ENCODE measurements at regions not wholly inside any gene's neighbourhood (a gene's known extent, or its start where the extent isn't known, plus 50 kb on each side); places are given as distances from the start of the nearest gene placed in this dataset.

DNA sequence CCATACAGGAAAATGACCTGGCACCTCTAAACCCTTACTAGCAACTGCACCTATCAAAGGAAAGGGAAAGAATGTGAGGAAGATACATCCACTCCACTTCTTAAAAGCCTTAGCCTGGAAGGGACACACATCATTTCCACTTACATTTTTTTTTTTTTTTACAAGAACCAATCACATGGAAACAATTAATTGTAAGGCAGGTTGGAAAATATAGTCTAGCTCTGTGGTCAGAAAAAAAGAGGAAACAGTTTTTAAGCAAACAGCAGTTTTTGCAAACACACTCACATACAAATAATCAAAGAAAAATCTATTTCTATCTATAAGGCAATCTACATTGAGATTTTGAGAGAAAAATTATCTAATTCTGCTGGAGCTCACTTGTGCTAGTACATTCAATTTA lies 98.9 kb upstream of the SPRED1 start:
- no peak for DNase-seq (ENCODE audit: low spot score)
- H3K9me3 ChIP-seq = no peaks in the 10 kb centered on the region
- H3K36me3 ChIP-seq = no peaks in the 10 kb centered on the region
- TF ChIP-seq, protein P1, sequence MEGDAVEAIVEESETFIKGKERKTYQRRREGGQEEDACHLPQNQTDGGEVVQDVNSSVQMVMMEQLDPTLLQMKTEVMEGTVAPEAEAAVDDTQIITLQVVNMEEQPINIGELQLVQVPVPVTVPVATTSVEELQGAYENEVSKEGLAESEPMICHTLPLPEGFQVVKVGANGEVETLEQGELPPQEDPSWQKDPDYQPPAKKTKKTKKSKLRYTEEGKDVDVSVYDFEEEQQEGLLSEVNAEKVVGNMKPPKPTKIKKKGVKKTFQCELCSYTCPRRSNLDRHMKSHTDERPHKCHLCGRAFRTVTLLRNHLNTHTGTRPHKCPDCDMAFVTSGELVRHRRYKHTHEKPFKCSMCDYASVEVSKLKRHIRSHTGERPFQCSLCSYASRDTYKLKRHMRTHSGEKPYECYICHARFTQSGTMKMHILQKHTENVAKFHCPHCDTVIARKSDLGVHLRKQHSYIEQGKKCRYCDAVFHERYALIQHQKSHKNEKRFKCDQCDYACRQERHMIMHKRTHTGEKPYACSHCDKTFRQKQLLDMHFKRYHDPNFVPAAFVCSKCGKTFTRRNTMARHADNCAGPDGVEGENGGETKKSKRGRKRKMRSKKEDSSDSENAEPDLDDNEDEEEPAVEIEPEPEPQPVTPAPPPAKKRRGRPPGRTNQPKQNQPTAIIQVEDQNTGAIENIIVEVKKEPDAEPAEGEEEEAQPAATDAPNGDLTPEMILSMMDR (IDR thresholded peaks at IDR 0.05) = no peak
- no peak for TF ChIP-seq POLR2A (IDR thresholded peaks at IDR 0.05)
- TF ChIP-seq POLR2AphosphoS5 (IDR thresholded peaks at IDR 0.05) = no peak
- no peaks in the 10 kb centered on the region for H3K27me3 ChIP-seq (replicated peaks; ENCODE audit: insufficient read depth)
- no peaks in the 10 kb centered on the region for H3K4me1 ChIP-seq (replicated peaks)
- intact Hi-C loops (cut with DNase I) = no loop called here
- no peak overlapping the region for H3K4me3 ChIP-seq
- H3K27ac ChIP-seq = no peak overlapping the region

DNA sequence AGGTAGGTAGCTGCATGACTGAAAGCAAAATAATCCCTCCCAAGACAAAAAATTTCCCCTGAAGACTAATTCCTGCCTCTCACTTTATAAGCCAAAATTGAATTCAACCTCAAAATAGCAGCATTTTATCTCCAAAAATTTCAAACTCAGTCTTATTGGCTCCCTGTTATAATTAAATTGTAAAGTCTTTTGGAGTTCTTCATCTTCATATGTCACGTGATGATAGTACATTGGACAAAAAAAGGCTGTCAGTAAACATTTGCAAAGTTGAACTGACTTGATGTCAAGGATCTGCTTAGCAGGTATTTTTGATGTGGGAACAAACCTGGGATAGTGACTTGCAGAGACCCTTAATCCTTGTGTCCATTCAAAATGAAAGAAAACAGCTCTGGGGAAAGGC lies 98.4 kb upstream of the SPRED1 start:
- 66% methylated on average over 1 of the region's 1 CpG for WGBS
- H3K27me3 ChIP-seq (replicated peaks; ENCODE audit: insufficient read depth) = no peaks in the 10 kb centered on the region

DNA sequence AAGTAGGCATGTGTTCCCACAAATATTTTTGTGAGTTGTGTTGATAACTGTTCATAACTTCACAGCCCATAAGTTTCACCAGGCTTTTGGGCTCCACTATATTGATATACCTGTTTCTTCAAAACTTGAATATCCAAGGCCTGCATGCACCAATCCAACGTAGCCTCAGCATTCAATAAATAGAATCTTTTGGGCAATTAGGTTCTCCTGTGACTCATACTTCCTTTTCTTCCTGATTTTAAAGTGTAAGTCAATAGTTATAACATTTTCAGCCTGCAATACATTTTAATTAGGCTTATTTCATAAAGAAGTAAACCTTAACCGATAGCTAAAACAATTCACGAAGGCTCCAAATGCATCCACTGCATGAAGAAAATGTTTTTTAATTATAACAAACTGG lies 97.8 kb upstream of the SPRED1 start:
- H3K4me3 ChIP-seq = no peak overlapping the region
- no peaks in the 10 kb centered on the region for H3K27me3 ChIP-seq (replicated peaks; ENCODE audit: insufficient read depth)
- H3K9me3 ChIP-seq = no peaks in the 10 kb centered on the region
- WGBS = 86% methylated on average over 3 of the region's 3 CpGs
- H3K36me3 ChIP-seq = no peaks in the 10 kb centered on the region
- intact Hi-C loops (cut with DNase I) = no loop called here
- no peaks in the 10 kb centered on the region for H3K4me1 ChIP-seq (replicated peaks)
- no peak overlapping the region for H3K27ac ChIP-seq
- no peak for TF ChIP-seq POLR2A (IDR thresholded peaks at IDR 0.05)
- no peak for DNase-seq (ENCODE audit: low spot score)

More for the DNA sequence above, 98.4 kb upstream of the SPRED1 start:
- Histone ChIP-seq H3K36me3 (no peaks in the 10 kb centered on the region), H3K27ac (no peak overlapping the region), H3K4me1 (replicated peaks) (no peaks in the 10 kb centered on the region), H3K9me3 (no peaks in the 10 kb centered on the region), H3K4me3 (no peak overlapping the region)
- intact Hi-C loops (cut with DNase I) = no loop called here
- no peak for TF ChIP-seq POLR2AphosphoS5 (IDR thresholded peaks at IDR 0.05)
- TF ChIP-seq, protein P1 (IDR thresholded peaks at IDR 0.05) = no peak
- no peak for TF ChIP-seq POLR2A (IDR thresholded peaks at IDR 0.05)
- DNase-seq (ENCODE audit: low spot score) = no peak

DNA sequence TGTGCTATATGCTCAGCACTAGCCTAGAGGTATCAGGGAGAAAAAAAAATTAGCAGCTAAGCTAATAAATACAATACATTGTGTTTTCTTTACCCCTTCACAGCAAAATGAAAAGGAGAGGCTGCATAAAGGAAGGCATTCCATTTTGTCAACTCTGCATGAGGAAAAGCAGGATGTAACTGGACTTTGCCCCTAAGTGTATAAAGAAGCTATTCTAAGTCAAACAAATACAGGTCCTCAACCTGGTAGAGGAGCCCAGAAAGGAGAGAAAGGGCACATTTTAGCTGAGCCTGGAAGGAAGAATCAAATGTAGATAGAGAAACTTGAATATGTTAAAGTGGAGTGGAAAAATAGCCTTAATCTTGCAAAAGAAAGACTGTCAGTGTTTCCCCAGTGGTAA lies 89.0 kb upstream of the SPRED1 start:
- no peak for TF ChIP-seq POLR2A (IDR thresholded peaks at IDR 0.05)
- no peak for TF ChIP-seq POLR2AphosphoS5 (IDR thresholded peaks at IDR 0.05)
- TF ChIP-seq, protein P1 (IDR thresholded peaks at IDR 0.05) = no peak

DNA sequence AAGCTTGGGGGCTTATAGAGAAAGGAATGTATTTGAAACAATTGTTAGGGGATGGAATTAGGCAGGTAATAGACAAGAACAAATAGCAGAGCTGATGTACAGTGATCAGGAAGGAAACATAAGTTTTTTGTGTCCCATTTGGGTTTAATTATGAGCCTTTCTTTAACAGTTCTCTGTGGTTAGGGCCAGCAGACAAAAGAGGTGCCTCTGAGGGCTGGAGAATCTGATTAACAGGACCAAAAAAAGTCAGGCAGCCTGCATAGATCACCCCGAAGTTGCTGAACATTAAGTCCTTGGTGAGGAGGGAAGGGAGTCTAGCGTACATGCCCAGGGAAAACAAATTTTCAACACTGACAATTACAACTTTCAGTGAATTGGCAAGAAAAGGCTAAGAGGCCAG lies 88.6 kb upstream of the SPRED1 start:
- Histone ChIP-seq H3K27me3 (replicated peaks; ENCODE audit: insufficient read depth) (no peaks in the 10 kb centered on the region), H3K27ac (no peak overlapping the region), H3K4me1 (replicated peaks) (no peaks in the 10 kb centered on the region), H3K9me3 (no peaks in the 10 kb centered on the region), H3K4me3 (no peak overlapping the region), H3K36me3 (no peaks in the 10 kb centered on the region)
- intact Hi-C loops (cut with DNase I) = no loop called here
- TF ChIP-seq POLR2AphosphoS5 (IDR thresholded peaks at IDR 0.05) (no peak), POLR2A (IDR thresholded peaks at IDR 0.05) (no peak)
- TF ChIP-seq, protein P1 (IDR thresholded peaks at IDR 0.05) = no peak
- 53% methylated on average over 2 of the region's 2 CpGs for WGBS
- no peak for DNase-seq (ENCODE audit: low spot score)

More for the DNA sequence above, 89.0 kb upstream of the SPRED1 start:
- Histone ChIP-seq H3K4me1 (replicated peaks) (no peaks in the 10 kb centered on the region), H3K4me3 (no peak overlapping the region), H3K36me3 (no peaks in the 10 kb centered on the region), H3K27me3 (replicated peaks; ENCODE audit: insufficient read depth) (no peaks in the 10 kb centered on the region), H3K27ac (no peak overlapping the region), H3K9me3 (no peaks in the 10 kb centered on the region)
- intact Hi-C loops (cut with DNase I) = no loop called here
- no peak for DNase-seq (ENCODE audit: low spot score)
